Left hindlimb (tissue), 1 donor: ENCODE measurements at regions not wholly inside any gene's neighbourhood (a gene's known extent, or its start where the extent isn't known, plus 50 kb on each side); places are given as distances from the start of the nearest gene placed in this dataset.

Source experiments
- DNase-seq: peaks from one replicate; pipeline ENCODE4 v3.0.0-alpha.2; 2018

GRCh38 chr10:28058746-28059145, 59.9 kb upstream of the ODAD2 start:
- no peak for DNase-seq

- DNase-seq: no peak
Observed at GRCh38 chr10:28054228-28054860, 55.5 kb upstream of the ODAD2 start.

GRCh38 chr10:28049286-28049685, 50.4 kb upstream of the ODAD2 start:
- DNase-seq: no peak
